CD4-positive, alpha-beta T cell treated with Interleukin-21 for 1 hour (primary cell): ENCODE measurements at regions not wholly inside any gene's neighbourhood (a gene's known extent, or its start where the extent isn't known, plus 50 kb on each side); places are given as distances from the start of the nearest gene placed in this dataset.
"Not testable (repeated sequence)": the region's sequence is repeated elsewhere in the genome, so short reads cannot be mapped to it uniquely, and the experiment has no call there.

Experiments used
- DNase-seq: peaks from one replicate; pipeline ENCODE4 v3.0.0-alpha.2; 2020

- no peak for DNase-seq
Observed at GRCh38 chr10:80751940-80752339, 214.2 kb downstream of the SH2D4B start.

GRCh38 chr10:80753612-80754011, 215.9 kb downstream of the SH2D4B start:
- no peak for DNase-seq

- no peak for DNase-seq
Observed at GRCh38 chr10:80755893-80756292, 218.2 kb downstream of the SH2D4B start.

- DNase-seq: no peak
Observed at GRCh38 chr10:80759693-80760092, 222.0 kb downstream of the SH2D4B start.

DNA sequence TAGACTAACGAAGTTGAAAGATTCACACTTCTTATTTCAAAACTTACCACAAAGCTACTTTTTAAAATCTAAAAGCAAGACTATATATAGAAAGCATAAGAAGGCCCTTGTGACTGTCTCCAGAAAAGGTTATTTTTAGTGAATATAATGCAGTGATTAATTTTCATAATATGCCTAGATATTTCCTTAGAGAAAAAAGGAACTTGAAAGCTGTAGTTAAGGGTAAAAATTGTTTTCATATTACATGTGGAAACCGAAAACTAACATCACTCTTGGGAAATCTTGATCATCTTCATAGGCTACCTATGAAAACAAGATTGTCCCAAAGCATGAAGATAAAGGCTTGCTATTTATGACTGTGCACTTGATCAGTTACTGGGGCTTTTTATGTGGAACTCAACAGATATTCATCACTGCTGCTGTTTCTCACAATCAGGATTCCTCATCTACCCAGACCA, 223.2 kb downstream of the SH2D4B start:
- no peak for DNase-seq

- DNase-seq: no peak
Observed at GRCh38 chr10:80767963-80768362, 230.3 kb downstream of the SH2D4B start.

DNA sequence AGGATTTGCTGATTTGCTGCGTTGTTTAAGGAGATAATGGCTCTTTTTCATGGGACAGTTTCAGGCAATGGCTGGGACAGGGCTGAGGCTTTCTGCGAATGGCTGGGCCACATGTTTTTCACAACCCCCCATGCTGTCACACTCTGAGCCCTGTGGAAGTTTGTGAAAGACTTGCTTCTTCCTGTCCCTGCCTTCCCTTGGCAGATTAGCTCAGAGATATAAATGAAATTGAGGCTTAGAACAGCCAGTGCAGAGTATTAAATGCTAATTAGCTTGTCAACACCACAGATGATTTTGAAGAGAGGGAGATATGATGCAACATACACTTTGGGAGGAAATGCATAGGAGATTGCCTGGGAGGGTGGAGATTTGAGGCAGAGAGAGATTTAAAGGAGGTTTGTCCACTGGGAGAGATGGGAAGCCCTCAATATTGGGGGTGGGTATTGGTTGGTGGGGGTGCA, 232.0 kb downstream of the SH2D4B start:
- no peak for DNase-seq

- no peak for DNase-seq
Observed at GRCh38 chr10:80770239-80770638, 232.5 kb downstream of the SH2D4B start.

GRCh38 chr10:80771285-80771684, 233.6 kb downstream of the SH2D4B start:
- no peak for DNase-seq

GRCh38 chr10:80771902-80772555, 234.3 kb downstream of the SH2D4B start:
- DNase-seq: no peak

DNA sequence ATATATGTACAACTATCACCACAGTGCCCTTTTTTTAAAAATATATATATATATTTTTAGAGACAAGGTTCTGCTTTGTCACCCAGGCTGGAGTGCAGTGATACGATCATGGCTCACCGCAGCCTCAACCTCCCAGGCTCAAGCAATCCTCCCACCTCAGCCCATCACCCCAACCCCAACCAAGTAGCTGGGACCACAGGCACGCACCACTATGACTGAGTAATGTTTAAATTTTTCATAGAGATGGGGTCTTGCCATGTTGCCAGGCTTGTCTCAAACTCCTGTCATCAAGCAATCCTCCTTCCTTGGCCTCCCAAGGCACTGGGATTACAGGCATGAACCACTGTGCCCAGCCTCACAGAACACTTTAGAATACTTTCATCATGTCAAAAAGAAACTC, 234.9 kb downstream of the SH2D4B start:
- no peak for DNase-seq

DNA sequence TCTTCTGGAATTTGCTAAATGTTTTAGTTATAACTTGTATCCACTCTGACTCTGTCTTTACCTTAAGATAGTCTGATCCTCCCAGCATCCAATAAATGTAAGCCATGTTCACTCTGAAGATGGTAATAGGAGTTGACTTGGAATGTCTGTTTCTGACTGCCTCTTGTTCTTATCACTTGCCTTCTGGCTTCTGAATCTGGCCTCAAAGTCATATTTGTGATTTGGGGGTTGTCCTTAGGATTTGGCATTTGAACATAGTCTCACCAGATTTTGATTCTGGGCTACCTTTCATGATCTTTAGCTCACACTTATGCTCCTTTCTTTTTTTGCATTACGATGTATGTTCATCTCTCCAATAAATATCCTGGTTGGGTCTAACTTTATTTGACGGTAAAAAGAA, 247.0 kb downstream of the SH2D4B start:
- DNase-seq: no peak

- DNase-seq: no peak
Observed at GRCh38 chr10:80786322-80786721, 248.6 kb downstream of the SH2D4B start.

DNA sequence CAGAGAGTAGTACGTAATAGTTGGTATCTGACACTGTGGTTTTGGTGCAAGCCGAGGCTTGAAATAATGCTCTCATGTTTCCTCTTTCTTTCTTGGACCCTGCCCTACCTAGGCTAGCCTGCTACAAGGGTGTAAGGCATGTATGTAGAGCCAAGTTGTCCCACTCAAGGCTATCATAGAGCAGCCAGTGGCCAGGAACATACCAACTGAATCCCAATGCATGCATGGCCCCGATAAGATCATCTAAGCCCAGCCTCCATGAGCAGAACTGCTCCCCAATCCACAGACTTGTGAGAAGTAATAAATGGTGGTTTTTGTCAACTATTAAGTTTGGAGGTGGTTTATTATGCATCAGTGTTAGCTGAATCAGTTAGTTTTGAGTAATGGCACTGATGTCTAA, 250.2 kb downstream of the SH2D4B start:
- DNase-seq: no peak

DNA sequence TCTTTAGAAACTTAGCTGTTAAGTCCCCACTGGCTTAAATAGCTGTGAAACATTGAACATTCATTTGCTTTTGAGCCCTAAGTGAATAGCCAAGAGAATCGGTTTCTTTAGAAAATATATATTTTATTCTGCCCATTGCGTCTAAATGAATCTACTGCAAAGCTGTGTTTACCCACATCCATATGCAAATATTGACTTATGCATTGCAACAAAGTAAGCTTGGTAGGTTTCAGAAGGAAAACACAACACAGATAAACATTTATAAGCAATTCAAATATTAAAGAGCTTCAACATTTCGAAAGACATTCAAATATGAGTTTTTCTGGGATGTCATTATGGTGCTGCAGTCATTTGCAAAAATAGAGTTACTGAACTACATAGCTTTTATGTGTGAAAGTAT, 257.3 kb downstream of the SH2D4B start:
- no peak for DNase-seq

GRCh38 chr10:80805343-80806020, 267.8 kb downstream of the SH2D4B start:
- DNase-seq: no peak

DNA sequence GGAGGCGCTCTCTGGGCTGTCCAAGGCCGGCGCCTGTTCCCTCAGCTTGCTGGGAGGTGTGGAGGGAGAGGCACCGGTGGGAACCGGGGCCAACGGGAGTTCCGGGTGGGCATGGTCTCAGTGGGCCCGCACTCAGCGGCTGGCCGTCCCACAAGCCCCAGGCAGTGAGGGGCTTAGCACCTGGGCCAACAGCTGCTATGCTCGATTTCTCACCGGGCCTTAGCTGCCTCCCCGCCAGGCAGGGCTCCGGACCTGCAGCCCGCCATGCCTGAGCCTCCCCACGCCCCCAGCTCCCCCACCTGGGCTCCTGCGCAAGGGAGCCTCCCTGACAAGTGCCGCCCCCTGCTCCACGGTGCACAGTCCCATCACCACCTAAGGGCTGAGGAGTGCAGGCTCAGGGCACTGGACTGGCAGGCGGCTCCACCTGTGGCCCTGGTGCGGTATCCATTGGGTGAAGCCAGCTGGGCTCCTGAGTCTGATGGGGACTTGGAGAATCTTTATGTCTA, 276.5 kb downstream of the SH2D4B start:
- no peak for DNase-seq

DNA sequence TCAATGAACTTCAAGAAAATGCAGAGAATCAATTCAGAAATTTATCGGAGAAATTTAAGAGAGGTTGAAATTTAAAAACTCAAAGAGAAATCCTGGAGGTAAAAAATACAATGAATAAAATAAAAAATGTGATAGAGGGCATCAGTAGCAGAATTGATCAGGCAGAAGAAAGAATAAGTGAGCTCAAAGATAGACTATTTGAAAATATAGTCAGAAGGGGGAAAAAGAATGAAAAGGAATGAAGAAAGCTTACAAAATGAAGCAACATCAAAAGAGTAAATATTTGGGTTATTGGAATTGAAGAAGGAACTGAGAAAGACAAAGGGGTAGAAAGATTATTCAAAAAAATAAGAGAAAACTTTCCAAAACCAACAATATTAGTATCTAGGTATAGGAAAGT, 291.4 kb downstream of the SH2D4B start:
- DNase-seq: no peak

GRCh38 chr10:80829562-80829961, 291.9 kb downstream of the SH2D4B start:
- DNase-seq: no peak

- DNase-seq: not testable (repeated sequence)
Observed at GRCh38 chr10:80832693-80833092, 295.0 kb downstream of the SH2D4B start.

DNA sequence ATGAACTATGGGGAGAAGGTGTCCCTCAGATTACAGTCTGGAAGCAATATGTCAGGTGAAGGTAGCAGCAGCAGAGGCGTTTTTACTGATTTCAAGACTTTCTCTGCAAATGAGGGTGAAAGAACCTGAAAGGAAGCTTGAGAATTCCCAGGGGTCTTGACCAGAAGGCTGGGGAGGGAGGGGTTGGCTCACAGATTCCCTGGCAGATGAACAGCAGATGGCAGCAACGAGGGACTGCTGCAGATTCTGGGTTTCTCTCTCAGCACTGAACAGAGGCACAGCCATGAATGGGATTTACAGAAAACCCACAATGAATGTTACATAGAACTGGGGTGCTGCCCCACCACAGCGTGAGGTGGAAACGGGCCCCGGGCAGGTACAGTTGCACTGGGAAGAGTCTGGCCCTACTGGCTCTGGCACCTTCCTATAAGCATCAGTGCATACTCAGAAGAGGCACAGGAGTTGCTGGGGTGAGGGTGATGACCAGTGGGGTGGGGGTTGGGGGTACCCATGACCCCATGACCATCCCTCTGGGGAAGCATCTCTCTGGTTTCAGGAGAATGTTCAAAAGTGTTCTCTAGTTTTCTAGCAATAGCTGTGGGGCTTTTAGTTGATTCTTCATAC, 317.8 kb downstream of the SH2D4B start:
- no peak for DNase-seq

GRCh38 chr10:80856186-80856585, 318.5 kb downstream of the SH2D4B start:
- DNase-seq: no peak

- DNase-seq: not testable (repeated sequence)
Observed at GRCh38 chr10:80859279-80859678, 321.6 kb downstream of the SH2D4B start.

DNA sequence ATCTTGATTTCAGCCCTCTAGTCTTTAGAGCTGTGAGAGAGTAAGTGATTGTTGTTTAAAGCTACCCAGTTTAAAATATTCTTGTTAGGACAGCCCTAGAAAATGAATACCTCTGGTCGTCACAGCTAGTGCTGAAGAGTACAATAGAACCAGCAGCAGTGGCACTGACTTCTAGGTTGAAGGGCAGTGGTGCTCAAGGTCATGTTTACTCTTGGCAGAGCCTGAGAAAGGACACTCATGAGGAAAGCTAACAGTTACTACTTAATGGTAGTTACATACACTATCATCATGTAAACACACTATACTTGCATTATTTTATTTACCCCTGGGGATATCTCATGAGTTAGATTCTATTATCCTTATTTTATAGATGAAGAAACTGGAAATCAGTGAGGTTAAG, 323.0 kb downstream of the SH2D4B start:
- DNase-seq: no peak
